ENCODE measurements at regions not wholly inside any gene's neighbourhood (a gene's known extent, or its start where the extent isn't known, plus 50 kb on each side); places are given as distances from the start of the nearest gene placed in this dataset.

- TF ChIP-seq KLF13 (tag; IDR thresholded peaks at IDR 0.05; ENCODE audit: borderline replicate concordance, low read depth) (no peak), KLF16 (IDR thresholded peaks at IDR 0.05) (no peak), MECOM (CRISPR knock-in tag; IDR thresholded peaks at IDR 0.05) (no peak), ELK3 (CRISPR knock-in tag; IDR thresholded peaks at IDR 0.05) (no peak)
These were observed 716.6 kb downstream of the OTOL1 start (continued) for GRCh38 chr3:162213196-162213595.

DNA sequence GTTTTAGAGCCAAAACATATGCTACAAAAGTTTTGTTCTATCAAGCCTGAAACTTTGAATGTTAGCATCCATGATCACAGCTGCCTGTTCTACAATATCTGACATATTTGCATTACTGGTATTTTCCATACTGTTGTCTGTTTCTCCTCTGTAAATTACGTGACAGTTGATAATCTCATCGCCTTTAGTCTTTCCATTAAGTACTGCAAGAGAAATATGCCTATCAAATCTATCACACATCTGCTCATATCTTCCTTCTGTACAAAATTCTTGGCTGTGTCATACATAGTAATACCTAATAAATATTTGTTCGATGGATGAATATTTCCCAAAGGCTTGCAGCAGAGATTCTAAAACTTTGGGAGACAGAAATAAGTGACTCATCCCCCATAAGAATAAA is 717.3 kb downstream of the OTOL1 start:
- H3K27ac ChIP-seq (ENCODE audit: extremely low read depth, low read depth, low read length), result no peak overlapping the region
- POLR2A ChIA-PET, result no interaction called here
- no peak overlapping the region for H2AFZ ChIP-seq (ENCODE audit: low read depth, low read length)
- DNase-seq (ENCODE audit: extremely low read depth in 1 of 4, low spot score in 3 of 4) (no peak), FAIRE-seq (no peak), ATAC-seq (no peak)
- TF ChIP-seq DMBX1 (CRISPR knock-in tag; IDR thresholded peaks at IDR 0.05; ENCODE audit: borderline replicate concordance) (no peak), TCFL5 (CRISPR knock-in tag; conservative IDR thresholded peaks at IDR 0.05) (no peak)
- no peaks in the 10 kb centered on the region for H4K20me1 ChIP-seq (replicated peaks; ENCODE audit: control insufficient read depth, insufficient read depth, low read length)
- H3K4me3 ChIP-seq, result no peak overlapping the region
- H3K36me3 ChIP-seq (ENCODE audit: control insufficient read depth, insufficient read depth, low read length), result no peaks in the 10 kb centered on the region
- no peaks in the 10 kb centered on the region for H3K4me1 ChIP-seq (replicated peaks in 1 of 2; ENCODE audit: control insufficient read depth in 2 of 2, insufficient read depth in 2 of 2, low read length in 2 of 2)
- in situ Hi-C loops (cut with MboI), result no loop called here
- CTCF ChIA-PET (ENCODE audit: low intra/inter-chr PET ratio), result no interaction called here
- BruUV-seq (replicated peaks), result no TSS peak
- no peaks in the 10 kb centered on the region for H3K9me1 ChIP-seq (ENCODE audit: control insufficient read depth, insufficient read depth, low read length)
- no peak overlapping the region for H3K4me2 ChIP-seq (ENCODE audit: insufficient read depth, low read length)
- 0% methylated on average over 3 of the region's 3 CpGs for WGBS (ENCODE audit: insufficient coverage, low coverage, missing lambda C conversion rate)
- H3K9ac ChIP-seq (ENCODE audit: insufficient read depth in 1 of 2, low read depth in 2 of 2, low read length in 2 of 2), result no peak overlapping the region
- H3K79me2 ChIP-seq (ENCODE audit: control insufficient read depth, insufficient read depth, low read length), result no peaks in the 10 kb centered on the region
- intact Hi-C loops (cut with micrococcal nuclease), result no loop called here
- H3K27me3 ChIP-seq (ENCODE audit: control insufficient read depth in 2 of 2, insufficient read depth in 2 of 2, low read length in 2 of 2), result no peaks in the 10 kb centered on the region
- H3K9me3 ChIP-seq (replicated peaks; ENCODE audit: control insufficient read depth, insufficient read depth, low read depth, low read length), result no peaks in the 10 kb centered on the region
